NCI-H526 (cell line): ENCODE measurements at regions not wholly inside any gene's neighbourhood (a gene's known extent, or its start where the extent isn't known, plus 50 kb on each side); places are given as distances from the start of the nearest gene placed in this dataset.
A peak's percentile ranks its signal among the peaks of the same experiment; 100 is the strongest.

Experiments used
- DNase-seq, 2 experiments: peaks; one replicate each; lab custom pipeline; 2025; lab: John Stamatoyannopoulos, UW

GRCh38 chr11:105553025-105553424, 56.8 kb upstream of the GRIA4 start:
- DNase-seq = no peak

DNA sequence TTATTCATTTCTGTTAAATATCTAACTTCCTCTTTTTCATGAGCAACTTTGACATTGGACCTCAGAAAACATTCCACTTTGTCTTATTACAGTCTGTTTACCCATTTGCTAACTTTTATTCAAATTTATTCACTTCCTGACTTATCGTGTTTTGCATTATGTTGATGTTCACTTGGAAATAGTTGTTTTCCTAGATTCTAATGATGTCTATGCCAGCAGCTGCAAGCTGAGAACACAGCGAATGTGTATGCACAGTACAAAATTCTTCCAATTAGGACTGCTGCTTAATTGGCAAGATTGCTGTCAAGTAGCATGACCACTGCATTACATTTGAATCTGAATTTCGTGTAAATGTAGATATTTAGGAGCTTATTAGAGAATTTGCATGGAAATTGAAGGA, 61.5 kb upstream of the GRIA4 start:
- DNase-seq = no peak

- DNase-seq = no peak
These were observed 71.3 kb upstream of the GRIA4 start for GRCh38 chr11:105538588-105538987.

DNA sequence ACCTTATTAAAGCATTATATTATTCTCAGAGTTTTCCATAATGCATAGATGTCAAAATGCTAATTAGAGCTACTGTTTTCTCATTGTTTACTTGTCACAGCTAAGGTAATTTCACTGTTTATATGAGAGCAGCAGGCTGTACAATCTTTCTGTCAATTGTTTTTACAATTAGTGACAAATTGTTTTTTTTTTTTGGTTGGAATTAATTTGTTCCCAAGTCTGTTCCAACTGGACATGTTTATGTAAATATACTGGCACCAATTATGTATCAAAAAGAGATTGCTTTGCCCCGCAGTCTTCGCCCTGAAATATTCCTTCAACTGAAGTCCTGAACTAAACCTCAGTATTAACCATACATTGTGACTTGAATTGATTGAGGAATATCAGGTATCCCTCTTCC, 72.3 kb upstream of the GRIA4 start:
- no peak for DNase-seq

GRCh38 chr11:105524286-105524685, 85.6 kb upstream of the GRIA4 start:
- DNase-seq = no peak

DNA sequence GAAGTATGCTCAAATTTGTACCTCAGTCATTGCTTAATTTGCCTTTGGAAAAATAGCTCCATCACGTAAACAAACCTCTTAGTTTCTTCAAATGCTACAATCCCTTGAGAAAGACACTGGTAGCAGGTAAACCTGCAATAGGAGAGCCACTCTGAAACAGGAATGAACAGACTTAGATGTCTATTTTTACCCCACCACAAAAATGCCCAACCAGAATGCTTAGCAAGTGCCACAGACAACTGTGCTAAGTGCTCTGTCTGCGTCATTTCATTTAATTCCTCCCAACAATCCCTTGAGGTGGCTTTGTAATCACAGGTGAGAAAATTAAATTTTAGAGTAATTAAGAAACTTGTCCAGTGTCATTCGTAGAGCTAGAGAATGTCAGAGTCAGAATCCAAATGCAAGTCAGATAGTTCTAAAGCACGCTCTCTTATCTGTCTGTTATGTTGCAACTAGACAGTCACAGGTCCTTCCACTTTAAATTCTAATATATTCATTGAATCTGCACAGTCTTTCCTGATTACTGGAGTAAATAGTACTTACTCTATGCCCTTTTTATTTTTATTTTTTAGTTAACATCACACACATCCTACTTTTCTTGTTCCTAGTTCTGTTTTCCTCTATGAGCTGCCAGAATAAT, 89.0 kb upstream of the GRIA4 start:
- no peak for DNase-seq

DNA sequence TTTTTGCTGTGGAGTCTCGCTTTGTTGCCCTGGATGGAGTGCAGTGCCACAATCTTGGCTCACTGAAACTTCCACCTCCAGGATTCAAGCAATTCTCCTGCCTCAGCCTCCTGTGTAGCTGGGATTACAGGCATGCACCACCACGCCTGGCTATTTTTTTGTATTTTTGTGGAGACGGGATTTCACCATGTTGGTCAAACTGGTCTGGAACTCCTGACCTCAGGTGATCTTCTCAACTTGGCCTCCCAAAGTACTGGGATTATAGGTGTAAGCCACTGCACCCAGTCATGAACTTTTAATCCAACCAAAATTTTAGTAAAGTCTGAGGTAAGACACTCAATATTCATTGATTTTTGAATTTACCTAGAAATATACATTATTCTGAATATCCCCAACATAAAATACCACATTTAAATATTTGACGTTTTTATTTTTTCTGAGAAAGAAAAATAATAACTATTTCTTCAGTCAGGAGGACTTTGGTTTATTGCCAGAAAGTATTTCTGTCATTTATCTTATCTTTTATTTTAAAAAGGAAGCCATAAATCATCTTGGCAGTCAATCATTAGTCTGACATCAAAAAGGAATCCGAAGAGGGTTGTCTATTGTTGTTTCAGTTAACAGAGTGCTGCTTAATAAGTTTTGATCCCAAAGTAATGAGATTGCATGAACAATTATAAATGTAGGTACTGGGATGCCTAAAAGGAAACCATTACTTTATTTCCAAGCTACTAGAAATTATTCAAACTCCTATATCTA, 102.2 kb upstream of the GRIA4 start:
- no peak for DNase-seq

- DNase-seq = no peak
These were observed 117.9 kb upstream of the GRIA4 start for GRCh38 chr11:105492010-105492409.

- no peak for DNase-seq
These were observed 118.5 kb upstream of the GRIA4 start for GRCh38 chr11:105491394-105491793.

DNA sequence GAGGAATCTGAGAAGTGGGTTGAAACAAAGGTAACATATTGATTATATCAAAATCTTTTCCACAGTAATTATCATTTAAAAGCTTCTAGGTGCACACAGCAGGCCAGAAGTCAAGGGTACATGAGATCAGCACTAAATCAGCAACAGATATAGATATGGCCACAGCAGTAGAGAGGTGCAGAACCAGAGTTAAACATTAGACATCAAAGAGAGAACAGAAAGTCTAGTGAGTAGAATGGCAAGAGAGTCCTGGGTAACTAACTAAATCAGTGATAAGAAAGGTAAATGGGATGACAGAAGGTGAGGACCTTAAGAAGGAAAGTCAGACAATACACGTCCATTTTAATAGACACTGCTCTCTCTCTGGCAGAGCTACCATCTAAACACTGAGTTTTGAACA, 119.5 kb upstream of the GRIA4 start:
- no peak for DNase-seq

DNA sequence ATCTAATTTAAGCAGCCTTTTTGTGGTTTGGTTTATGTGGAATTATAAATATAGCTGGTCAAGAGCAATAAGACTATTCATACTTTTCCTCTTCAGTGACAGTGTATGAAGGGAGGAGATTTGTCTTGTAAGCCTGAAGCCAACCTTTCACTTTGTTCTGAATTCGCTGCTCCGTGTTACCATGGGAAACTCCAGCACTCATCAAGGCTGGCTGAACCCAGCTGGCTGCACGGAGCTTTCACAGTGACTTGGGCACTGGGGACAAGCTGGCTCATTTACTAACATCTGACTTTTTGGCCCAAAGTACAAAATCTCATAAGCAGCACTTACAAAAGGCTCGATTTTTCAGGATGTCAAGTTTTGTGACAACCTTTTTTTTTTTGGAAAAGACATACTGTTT, 120.4 kb upstream of the GRIA4 start:
- DNase-seq = no peak

DNA sequence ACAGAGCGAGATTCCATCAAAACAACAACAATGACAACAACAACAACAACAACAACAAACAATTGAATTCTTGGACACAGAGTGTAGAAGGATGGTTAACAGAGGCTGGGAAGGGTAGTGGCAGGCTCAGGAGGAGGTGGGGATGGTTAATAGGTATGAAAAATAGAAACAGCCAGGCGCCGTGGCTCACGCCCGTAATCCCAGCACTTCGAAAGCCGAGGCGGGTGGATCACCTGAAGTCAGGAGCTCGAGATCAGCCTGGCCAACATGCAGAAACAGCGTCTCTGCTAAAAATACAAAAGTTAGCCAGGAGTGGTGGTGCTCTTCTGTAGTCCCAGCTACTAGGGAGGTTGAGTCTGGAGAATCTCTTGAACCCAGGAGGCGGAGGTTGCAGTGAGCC, 122.9 kb upstream of the GRIA4 start:
- DNase-seq = no peak

DNA sequence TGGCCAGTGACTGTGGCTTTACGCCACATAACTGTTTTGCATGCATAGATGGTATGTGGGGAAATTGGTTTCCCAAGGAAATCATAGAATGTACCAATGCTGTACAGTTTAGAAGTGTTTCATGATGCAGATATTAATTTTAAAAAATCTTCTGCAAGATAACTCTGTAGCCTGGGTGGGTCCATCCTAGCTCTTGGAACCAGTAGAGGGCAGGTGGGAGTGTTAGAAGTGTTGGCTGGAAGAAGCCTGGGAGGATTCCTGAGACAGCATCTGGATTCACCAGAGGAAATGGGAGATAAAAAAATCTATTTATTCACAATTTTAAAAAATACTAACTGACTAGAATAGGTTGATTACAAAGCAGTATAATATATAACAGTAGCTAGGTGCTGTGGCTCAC, 139.9 kb upstream of the GRIA4 start:
- peak in 1 of 2 experiments; percentile 9 for DNase-seq

- no peak for DNase-seq
These were observed 141.7 kb upstream of the GRIA4 start for GRCh38 chr11:105468154-105468553.

DNA sequence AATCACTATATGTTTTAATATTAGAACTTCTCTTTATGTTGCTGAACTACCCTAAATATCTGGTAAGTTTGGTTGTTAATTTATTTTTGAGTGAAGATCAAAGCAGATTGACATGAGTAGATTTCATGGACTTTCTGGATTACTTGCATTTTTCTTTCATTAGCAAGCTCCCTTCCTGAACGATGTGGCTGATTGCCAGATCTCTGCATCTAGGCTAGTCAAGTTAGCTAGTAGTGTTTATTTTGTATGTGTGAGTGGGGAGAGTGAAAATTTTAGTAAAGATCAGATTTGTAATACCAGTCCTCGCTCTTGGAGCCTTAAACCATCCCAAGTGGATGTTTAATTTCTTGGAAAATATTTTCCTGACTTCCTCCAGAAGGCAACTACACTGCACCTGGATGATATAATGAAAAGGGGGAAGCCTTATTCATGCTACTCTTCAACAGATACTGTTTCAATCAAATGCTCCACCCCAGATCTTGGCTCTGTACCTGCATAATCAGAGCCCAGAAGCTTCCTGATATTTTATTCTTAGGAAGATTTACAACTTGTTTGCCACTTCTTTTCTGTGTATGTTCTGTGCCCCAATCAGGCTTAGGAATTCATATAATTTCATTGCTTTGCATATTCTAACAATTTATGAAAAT, 143.2 kb upstream of the GRIA4 start:
- DNase-seq = peak in 1 of 2 experiments; percentile 11

DNA sequence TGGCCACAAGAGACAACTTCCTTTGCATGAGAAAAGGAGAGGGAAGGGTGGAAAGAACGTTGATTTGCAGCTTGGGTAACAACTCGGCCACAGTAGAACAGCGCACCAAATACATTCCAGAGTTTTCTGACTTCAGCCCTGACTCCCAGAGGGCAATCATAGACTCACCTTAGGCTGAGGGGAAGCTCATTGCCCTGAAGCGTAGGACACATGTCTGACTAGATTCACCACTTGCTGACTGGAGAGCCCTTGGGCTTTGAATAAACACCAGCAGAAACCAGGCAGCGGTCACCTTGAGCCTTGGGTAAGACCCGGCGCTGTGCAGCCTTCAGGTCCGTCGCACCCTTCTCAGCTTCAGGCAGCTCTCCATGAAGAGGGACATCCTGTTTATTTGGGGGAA, 151.8 kb upstream of the GRIA4 start:
- DNase-seq = no peak

DNA sequence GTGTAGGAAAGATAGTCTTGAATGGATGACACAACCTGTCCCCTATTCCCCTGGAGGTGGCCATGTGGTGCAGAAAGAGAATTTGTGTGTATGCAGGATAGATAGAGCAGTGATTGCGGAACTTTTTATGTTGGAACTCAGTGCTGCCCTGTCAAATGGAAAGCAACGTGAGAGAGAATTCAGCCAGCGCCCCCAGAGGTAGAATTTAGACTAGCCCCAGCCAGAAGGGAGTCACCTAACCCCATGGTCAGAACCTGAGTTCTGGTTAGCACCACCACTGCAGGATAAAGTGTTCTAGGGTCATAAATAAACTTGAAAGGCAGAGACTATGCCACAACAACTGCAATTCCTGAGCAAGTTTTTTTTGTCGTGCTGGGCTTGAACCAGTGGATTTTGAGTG, 152.9 kb upstream of the GRIA4 start:
- DNase-seq = peak in 1 of 2 experiments; percentile 29

GRCh38 chr11:105449100-105449734, 160.7 kb upstream of the GRIA4 start:
- no peak for DNase-seq

GRCh38 chr11:105448703-105449079, 161.2 kb upstream of the GRIA4 start:
- DNase-seq = no peak

GRCh38 chr11:105447936-105448702, 161.8 kb upstream of the GRIA4 start:
- no peak for DNase-seq

DNA sequence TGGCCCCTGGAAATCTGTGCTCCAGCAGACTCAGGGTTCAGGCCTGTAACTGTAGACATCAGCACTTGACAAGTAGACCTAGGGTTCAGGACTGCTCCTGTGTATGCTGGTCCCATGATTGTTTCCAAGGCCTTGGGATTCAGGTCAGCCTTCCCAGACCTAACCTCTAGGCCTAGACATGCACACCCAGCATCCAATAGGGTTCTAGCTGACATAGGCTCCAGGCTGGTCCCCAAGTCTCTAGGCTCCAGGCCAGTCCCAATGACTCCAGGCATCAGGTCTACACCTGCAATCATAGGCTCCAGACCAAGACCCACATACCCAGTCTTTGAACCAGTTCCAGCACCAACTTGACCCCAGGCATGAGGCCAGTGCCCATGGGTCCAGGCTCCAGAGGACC, 166.2 kb upstream of the GRIA4 start:
- no peak for DNase-seq
